Caco-2 (cell line): ENCODE measurements at regions not wholly inside any gene's neighbourhood (a gene's known extent, or its start where the extent isn't known, plus 50 kb on each side); places are given as distances from the start of the nearest gene placed in this dataset.

Experiments used
- BruUV-seq: library from RNA; stranded (reverse); fragments of 400-500 nt; replicated peaks from 2 replicates; lab custom pipeline; 2021; lab: Mats Ljungman, UMichigan
- CTCF ChIA-PET: fragments of 300-600 bp; sonication (Branson Sonifier 250); formaldehyde crosslinking; loops from one replicate; lab custom pipeline; 2022; ENCODE audit warnings: antibody characterized with exemption; lab: Charles Lee
- POLR2A ChIA-PET: fragments of 300-600 bp; sonication (Branson Sonifier 250); formaldehyde crosslinking; loops from one replicate; lab custom pipeline; 2022; ENCODE audit warnings: antibody characterized with exemption; lab: Charles Lee
- DNase-seq, 2 experiments: peaks; one replicate each; pipeline versions ENCODE4 v3.0.0 to v3.0.0-alpha.2; 2020 to 2022
- H3K27me3 ChIP-seq: replicated peaks from 2 replicates; pipeline ENCODE4 v1.6.0; 2011; ENCODE audit warnings: low read length; ENCODE audit not compliant: control insufficient read depth, insufficient read depth
- H3K36me3 ChIP-seq: 2 replicates; pipeline ENCODE4 v1.5.1; 2011; ENCODE audit warnings: low read length; ENCODE audit not compliant: control insufficient read depth, insufficient read depth
- H3K4me1 ChIP-seq: fragments of 250-450 bp; sonication (Bioruptor Pico); 2 replicates; pipeline ENCODE4 v1.5.1; 2020; ENCODE audit warnings: mild to moderate bottlenecking
- H3K4me3 ChIP-seq: 2 replicates; pipeline ENCODE4 v1.5.1; 2011; ENCODE audit warnings: low read depth, mild to moderate bottlenecking, control low read depth, low read length
- H3K9me3 ChIP-seq: fragments of 250-450 bp; sonication (Bioruptor Pico); 2 replicates; pipeline ENCODE4 v1.5.1; 2020; ENCODE audit warnings: mild to moderate bottlenecking, moderate library complexity
- H3K27ac Mint-ChIP-seq: one replicate; pipeline ENCODE4 v1.8.0; 2022; ENCODE audit warnings: mixed read lengths; ENCODE audit not compliant: unreplicated experiment
- H3K27me3 Mint-ChIP-seq: one replicate; pipeline ENCODE4 v1.8.0; 2022; ENCODE audit warnings: mixed read lengths; ENCODE audit not compliant: insufficient read depth, unreplicated experiment
- H3K36me3 Mint-ChIP-seq: one replicate; pipeline ENCODE4 v1.8.0; 2022; ENCODE audit warnings: mild to moderate bottlenecking, mixed read lengths; ENCODE audit not compliant: insufficient read depth, unreplicated experiment
- H3K4me1 Mint-ChIP-seq: one replicate; pipeline ENCODE4 v1.8.0; 2022; ENCODE audit warnings: low read depth, mixed read lengths; ENCODE audit not compliant: unreplicated experiment
- H3K4me3 Mint-ChIP-seq: one replicate; pipeline ENCODE4 v1.8.0; 2022; ENCODE audit warnings: mild to moderate bottlenecking, moderate library complexity, mixed read lengths; ENCODE audit not compliant: unreplicated experiment
- H3K9me3 Mint-ChIP-seq: one replicate; pipeline ENCODE4 v1.8.0; 2022; ENCODE audit warnings: mixed read lengths; ENCODE audit not compliant: unreplicated experiment
- intact Hi-C: fragments of 100-400 bp; cut with micrococcal nuclease; formaldehyde crosslinking; loops from one replicate; pipeline ENCODE4 v1.10.0; 2022; ENCODE audit not compliant: unreplicated experiment
- TF ChIP-seq, protein P1 (sequence below), 2 experiments: fragments of 200-600 bp in 1 of 2; IDR thresholded peaks; 1 replicate in 1 of 2; 2 replicates in 1 of 2; pipeline versions ENCODE4 v1.5.1 to v1.8.0; 2011 to 2022; ENCODE audit warnings: antibody characterized with exemption in 1 of 2, control low read depth in 1 of 2, inconsistent platforms in 1 of 2, low read depth in 1 of 2, low read length in 1 of 2, mild to moderate bottlenecking in 1 of 2, moderate library complexity in 1 of 2; ENCODE audit not compliant: insufficient read depth in 1 of 2, severe bottlenecking in 1 of 2, unreplicated experiment in 1 of 2

DNA sequence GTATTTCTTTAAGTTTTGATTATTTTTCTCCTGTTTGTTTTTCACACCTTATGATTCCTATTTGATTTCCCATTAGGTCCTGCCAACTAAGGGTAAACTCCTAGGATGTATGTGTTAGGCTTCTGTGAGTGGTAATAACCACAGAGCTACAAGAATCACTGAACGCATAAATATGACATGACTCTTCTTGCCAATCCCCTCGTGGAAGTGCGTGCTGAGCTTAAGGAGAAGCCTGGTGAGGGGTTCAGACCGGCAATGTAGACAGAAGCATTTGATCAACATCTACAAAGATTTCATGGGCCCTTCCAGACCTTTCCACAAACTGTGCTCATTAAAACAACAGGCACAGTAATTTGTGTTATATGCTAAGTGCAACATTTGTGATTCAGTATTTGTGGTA lies 273.8 kb upstream of the SNX7 start:
- no peaks in the 10 kb centered on the region for H3K27me3 ChIP-seq
- Mint-ChIP-seq H3K4me3 (no peak overlapping the region), H3K36me3 (no peaks in the 10 kb centered on the region), H3K4me1 (peaks cover under 1% of the 10 kb centered on the region), H3K9me3 (no peaks in the 10 kb centered on the region), H3K27ac (no peak overlapping the region), H3K27me3 (no peaks in the 10 kb centered on the region)
- CTCF ChIA-PET, result no interaction called here
- TF ChIP-seq, protein P1, sequence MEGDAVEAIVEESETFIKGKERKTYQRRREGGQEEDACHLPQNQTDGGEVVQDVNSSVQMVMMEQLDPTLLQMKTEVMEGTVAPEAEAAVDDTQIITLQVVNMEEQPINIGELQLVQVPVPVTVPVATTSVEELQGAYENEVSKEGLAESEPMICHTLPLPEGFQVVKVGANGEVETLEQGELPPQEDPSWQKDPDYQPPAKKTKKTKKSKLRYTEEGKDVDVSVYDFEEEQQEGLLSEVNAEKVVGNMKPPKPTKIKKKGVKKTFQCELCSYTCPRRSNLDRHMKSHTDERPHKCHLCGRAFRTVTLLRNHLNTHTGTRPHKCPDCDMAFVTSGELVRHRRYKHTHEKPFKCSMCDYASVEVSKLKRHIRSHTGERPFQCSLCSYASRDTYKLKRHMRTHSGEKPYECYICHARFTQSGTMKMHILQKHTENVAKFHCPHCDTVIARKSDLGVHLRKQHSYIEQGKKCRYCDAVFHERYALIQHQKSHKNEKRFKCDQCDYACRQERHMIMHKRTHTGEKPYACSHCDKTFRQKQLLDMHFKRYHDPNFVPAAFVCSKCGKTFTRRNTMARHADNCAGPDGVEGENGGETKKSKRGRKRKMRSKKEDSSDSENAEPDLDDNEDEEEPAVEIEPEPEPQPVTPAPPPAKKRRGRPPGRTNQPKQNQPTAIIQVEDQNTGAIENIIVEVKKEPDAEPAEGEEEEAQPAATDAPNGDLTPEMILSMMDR (IDR thresholded peaks at IDR 0.05; ENCODE audit: insufficient read depth in 1 of 2, low read depth in 1 of 2, low read length in 1 of 2, severe bottlenecking in 1 of 2, unreplicated experiment in 1 of 2), result no peak
- intact Hi-C loops, result no loop called here
- H3K4me1 ChIP-seq, result no peaks in the 10 kb centered on the region
- BruUV-seq, result no TSS peak
- no peaks in the 10 kb centered on the region for H3K36me3 ChIP-seq
- POLR2A ChIA-PET, result no interaction called here
- DNase-seq, result no peak
- no peak overlapping the region for H3K4me3 ChIP-seq
- no peaks in the 10 kb centered on the region for H3K9me3 ChIP-seq

DNA sequence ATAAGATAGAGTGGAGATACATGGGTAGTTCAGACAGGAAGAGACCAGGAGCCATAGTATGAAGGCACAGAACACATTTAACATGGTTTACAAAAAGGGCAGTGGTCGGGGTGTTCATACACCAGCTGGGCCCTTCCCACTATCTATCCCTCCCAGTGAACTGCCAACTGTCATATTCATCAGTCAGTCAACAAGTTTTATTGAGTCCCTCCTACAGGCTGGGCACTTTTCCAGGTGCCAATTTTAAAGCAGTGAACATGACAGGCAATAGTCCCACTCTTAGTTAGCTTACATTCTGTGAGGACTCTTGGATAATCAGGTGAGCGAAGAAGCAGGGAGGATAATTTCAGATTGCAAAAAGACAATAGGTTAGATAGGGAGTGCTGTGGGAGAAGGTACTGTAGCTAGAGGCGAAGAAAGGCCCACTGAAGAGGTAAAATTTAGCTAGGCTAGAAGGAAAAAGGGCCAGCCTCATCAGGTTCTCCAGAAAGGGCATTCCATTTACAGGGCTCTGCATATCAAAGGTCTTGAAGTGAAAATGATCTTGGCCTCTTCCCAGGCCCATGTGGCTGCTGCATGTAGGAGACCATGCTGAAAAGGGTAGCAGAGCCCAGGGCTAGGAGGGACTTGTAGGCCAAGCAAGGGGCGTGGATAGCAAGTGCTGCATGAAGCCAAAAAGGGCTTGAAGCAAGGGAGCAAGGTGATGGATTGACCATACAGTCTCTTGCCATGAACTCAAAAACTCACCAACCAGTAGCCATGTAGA lies 274.7 kb upstream of the SNX7 start:
- DNase-seq, result no peak
- intact Hi-C loops, result no loop called here
- TF ChIP-seq, protein P1 (IDR thresholded peaks at IDR 0.05; ENCODE audit: insufficient read depth in 1 of 2, low read depth in 1 of 2, low read length in 1 of 2, severe bottlenecking in 1 of 2, unreplicated experiment in 1 of 2), result no peak
- POLR2A ChIA-PET, result no interaction called here
- no TSS peak for BruUV-seq
- no peak overlapping the region for H3K27ac Mint-ChIP-seq
- peaks cover 8% of the 10 kb centered on the region for H3K4me1 Mint-ChIP-seq
- no peaks in the 10 kb centered on the region for H3K36me3 ChIP-seq
- H3K4me3 ChIP-seq, result no peak overlapping the region
- H3K27me3 Mint-ChIP-seq, result no peaks in the 10 kb centered on the region
- no peaks in the 10 kb centered on the region for H3K36me3 Mint-ChIP-seq
- CTCF ChIA-PET, result no interaction called here
- no peaks in the 10 kb centered on the region for H3K9me3 Mint-ChIP-seq
- H3K4me3 Mint-ChIP-seq, result no peak overlapping the region
- H3K4me1 ChIP-seq, result no peaks in the 10 kb centered on the region
- H3K9me3 ChIP-seq, result no peaks in the 10 kb centered on the region
- H3K27me3 ChIP-seq, result no peaks in the 10 kb centered on the region

DNA sequence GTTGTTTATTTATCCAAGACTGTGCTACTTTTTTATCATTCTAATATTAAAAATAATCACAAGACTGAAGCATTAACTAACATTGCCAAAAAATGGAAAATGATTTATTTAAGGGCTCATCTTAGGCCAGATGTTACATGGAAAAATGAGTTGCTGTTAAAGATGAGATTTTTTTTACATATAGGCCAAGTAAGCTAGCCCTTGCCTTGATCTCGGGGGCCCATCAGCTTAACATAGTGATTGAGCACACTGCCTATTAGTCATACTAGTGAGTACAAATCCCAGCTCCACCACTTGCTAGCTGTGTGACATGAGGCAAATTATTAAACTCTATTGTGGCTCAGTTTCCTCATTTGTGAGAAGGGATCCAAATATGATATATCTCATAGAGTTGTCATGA lies 275.9 kb upstream of the SNX7 start:
- H3K27me3 Mint-ChIP-seq, result no peaks in the 10 kb centered on the region
- POLR2A ChIA-PET, result no interaction called here
- Histone ChIP-seq H3K27me3 (no peaks in the 10 kb centered on the region), H3K4me1 (no peaks in the 10 kb centered on the region), H3K4me3 (no peak overlapping the region), H3K9me3 (no peaks in the 10 kb centered on the region), H3K36me3 (no peaks in the 10 kb centered on the region)
- H3K27ac Mint-ChIP-seq, result no peak overlapping the region
- TF ChIP-seq, protein P1 (IDR thresholded peaks at IDR 0.05; ENCODE audit: insufficient read depth in 1 of 2, low read depth in 1 of 2, low read length in 1 of 2, severe bottlenecking in 1 of 2, unreplicated experiment in 1 of 2), result no peak
- DNase-seq, result no peak
- no peaks in the 10 kb centered on the region for H3K36me3 Mint-ChIP-seq
- no peak overlapping the region for H3K4me3 Mint-ChIP-seq
- BruUV-seq, result no TSS peak
- H3K4me1 Mint-ChIP-seq, result peaks cover 8% of the 10 kb centered on the region
- CTCF ChIA-PET, result no interaction called here
- intact Hi-C loops, result no loop called here
- H3K9me3 Mint-ChIP-seq, result no peaks in the 10 kb centered on the region
